ENCODE measurements at regions not wholly inside any gene's neighbourhood (a gene's known extent, or its start where the extent isn't known, plus 50 kb on each side); places are given as distances from the start of the nearest gene placed in this dataset.

DNA sequence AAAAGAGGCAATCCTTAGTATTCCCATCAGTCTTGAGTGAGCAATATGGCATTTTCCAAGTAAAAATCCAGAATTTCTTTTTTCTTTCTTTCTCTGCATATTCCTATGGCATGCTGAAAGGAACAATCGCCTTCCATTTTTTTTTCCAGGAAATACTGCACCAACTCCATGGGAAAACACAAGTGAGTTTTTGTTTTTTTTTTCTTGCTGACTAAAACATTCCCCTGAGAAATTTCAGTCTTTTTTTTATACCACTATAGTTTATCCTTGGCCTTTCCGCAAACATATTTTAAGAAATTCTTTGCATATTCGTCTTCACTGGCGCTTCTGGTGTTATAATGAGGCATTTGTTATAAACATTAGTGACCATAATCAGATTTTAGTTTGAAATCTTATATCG, 429.6 kb upstream of the MDFIC2 start:
- TF ChIP-seq EZH2 (IDR thresholded peaks at IDR 0.05; ENCODE audit: borderline replicate concordance, low read depth, low read length, poor library complexity, severe bottlenecking): no peak
- TF ChIP-seq, protein P1, sequence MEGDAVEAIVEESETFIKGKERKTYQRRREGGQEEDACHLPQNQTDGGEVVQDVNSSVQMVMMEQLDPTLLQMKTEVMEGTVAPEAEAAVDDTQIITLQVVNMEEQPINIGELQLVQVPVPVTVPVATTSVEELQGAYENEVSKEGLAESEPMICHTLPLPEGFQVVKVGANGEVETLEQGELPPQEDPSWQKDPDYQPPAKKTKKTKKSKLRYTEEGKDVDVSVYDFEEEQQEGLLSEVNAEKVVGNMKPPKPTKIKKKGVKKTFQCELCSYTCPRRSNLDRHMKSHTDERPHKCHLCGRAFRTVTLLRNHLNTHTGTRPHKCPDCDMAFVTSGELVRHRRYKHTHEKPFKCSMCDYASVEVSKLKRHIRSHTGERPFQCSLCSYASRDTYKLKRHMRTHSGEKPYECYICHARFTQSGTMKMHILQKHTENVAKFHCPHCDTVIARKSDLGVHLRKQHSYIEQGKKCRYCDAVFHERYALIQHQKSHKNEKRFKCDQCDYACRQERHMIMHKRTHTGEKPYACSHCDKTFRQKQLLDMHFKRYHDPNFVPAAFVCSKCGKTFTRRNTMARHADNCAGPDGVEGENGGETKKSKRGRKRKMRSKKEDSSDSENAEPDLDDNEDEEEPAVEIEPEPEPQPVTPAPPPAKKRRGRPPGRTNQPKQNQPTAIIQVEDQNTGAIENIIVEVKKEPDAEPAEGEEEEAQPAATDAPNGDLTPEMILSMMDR (conservative IDR thresholded peaks at IDR 0.05; ENCODE audit: low read depth, low read length): no peak
